Colonic mucosa (tissue), 4 donors: ENCODE measurements at regions not wholly inside any gene's neighbourhood (a gene's known extent, or its start where the extent isn't known, plus 50 kb on each side); places are given as distances from the start of the nearest gene placed in this dataset.

ENCODE experiments used
- DNase-seq: peaks from one replicate; pipeline ENCODE4 v3.0.0-alpha.2; 2020
- H3K27ac ChIP-seq: fragments of 200-600 bp; one replicate; pipeline ENCODE4 v1.8.0; 2021
- H3K27me3 ChIP-seq: fragments of 200-600 bp; one replicate; pipeline ENCODE4 v1.8.0; 2021
- H3K36me3 ChIP-seq: fragments of 200-600 bp; one replicate; pipeline ENCODE4 v1.8.0; 2021
- H3K4me1 ChIP-seq: fragments of 200-600 bp; one replicate; pipeline ENCODE4 v1.8.0; 2021; ENCODE audit warnings: mild to moderate bottlenecking
- H3K4me3 ChIP-seq: fragments of 200-600 bp; one replicate; pipeline ENCODE4 v1.8.0; 2021
- H3K9ac ChIP-seq, 2 donors: one replicate each; pipeline ENCODE4 v1.7.0; 2013; ENCODE audit warnings: control low read depth in 2 of 2, low read depth in 2 of 2, low read length in 2 of 2
- H3K9me3 ChIP-seq: fragments of 200-600 bp; one replicate; pipeline ENCODE4 v1.8.0; 2021
- intact Hi-C: fragments of 100-400 bp; cut with DNase I; formaldehyde crosslinking; loops from one replicate; pipeline ENCODE4 v1.14.1; 2022
- TF ChIP-seq, protein P1 (sequence below): fragments of 200-600 bp; IDR thresholded peaks from one replicate; pipeline ENCODE4 v1.8.0; 2022; ENCODE audit warnings: antibody characterized with exemption, mild to moderate bottlenecking
- donor health status: healthy.
- donor health status: DM: no; HTN: no; CAD: no.
- donor health status: DM: no; HTN: no; CAD: no.

DNA sequence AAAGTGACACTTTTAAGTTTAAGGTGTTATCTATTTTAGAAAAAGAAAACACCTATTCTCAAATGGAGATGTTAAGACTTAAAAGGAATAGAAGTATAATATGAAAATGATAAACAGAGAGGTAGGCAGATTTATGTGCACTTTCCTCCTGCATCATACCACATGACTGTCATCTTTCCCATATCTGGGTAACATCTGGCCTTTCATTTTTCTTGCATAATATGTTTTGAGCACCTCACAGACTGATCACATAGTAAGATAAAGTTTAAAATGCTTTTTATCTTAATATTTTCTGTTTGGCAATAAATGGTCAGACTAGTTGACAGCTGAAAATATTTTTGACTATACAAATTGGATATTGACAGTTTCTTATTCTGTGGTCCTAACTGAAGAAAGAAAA is 1852.1 kb upstream of the PIK3C3 start:
- TF ChIP-seq, protein P1, sequence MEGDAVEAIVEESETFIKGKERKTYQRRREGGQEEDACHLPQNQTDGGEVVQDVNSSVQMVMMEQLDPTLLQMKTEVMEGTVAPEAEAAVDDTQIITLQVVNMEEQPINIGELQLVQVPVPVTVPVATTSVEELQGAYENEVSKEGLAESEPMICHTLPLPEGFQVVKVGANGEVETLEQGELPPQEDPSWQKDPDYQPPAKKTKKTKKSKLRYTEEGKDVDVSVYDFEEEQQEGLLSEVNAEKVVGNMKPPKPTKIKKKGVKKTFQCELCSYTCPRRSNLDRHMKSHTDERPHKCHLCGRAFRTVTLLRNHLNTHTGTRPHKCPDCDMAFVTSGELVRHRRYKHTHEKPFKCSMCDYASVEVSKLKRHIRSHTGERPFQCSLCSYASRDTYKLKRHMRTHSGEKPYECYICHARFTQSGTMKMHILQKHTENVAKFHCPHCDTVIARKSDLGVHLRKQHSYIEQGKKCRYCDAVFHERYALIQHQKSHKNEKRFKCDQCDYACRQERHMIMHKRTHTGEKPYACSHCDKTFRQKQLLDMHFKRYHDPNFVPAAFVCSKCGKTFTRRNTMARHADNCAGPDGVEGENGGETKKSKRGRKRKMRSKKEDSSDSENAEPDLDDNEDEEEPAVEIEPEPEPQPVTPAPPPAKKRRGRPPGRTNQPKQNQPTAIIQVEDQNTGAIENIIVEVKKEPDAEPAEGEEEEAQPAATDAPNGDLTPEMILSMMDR = no peak
- no peak overlapping the region for H3K4me3 ChIP-seq
- H3K4me1 ChIP-seq = no peaks in the 10 kb centered on the region
- no peaks in the 10 kb centered on the region for H3K36me3 ChIP-seq
- H3K9ac ChIP-seq = no peak overlapping the region
- DNase-seq = no peak
- H3K9me3 ChIP-seq = no peaks in the 10 kb centered on the region
- no peaks in the 10 kb centered on the region for H3K27me3 ChIP-seq
- H3K27ac ChIP-seq = no peak overlapping the region
- intact Hi-C loops = no loop called here

DNA sequence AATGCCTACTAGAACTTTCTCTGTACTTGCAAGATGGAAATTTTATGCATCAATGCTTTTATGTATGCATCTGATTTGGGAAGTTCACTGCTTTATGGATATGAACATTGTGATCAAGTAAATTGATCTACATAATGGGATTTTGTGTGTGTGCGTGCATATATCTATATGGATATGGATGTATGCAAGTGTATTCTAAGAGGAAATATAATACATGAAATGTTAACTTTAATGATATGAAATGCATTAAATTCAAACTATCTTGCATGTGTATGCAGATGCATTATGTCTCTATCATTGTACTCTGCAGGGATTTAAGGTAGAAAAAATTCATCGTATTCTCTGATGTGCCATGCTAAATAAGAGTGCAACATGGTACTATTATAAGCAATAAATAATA is 1855.4 kb upstream of the PIK3C3 start:
- no peak overlapping the region for H3K4me3 ChIP-seq
- TF ChIP-seq, protein P1 = no peak
- H3K27ac ChIP-seq = no peak overlapping the region
- H3K36me3 ChIP-seq = no peaks in the 10 kb centered on the region
- H3K9ac ChIP-seq = no peak overlapping the region
- H3K27me3 ChIP-seq = no peaks in the 10 kb centered on the region
- DNase-seq = no peak
- intact Hi-C loops = no loop called here
- H3K9me3 ChIP-seq = no peaks in the 10 kb centered on the region
- no peaks in the 10 kb centered on the region for H3K4me1 ChIP-seq

DNA sequence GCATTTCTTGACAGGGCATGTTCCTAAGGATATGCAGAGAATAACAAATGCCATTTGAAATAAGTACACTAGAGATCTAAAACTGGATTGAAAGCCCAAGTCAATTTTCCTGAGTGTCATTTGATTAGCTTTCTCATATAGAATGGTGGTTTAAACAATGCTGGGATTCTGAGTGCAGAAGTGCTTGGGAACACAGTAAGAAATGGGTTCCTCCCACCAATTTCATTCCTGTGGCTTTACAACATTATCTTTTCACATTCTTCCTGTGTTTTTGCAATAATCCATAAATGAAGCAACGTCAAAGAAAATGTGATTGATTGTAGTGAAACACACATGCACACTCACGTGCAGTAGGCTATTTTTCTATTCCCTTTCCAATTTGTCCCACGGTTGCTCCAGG is 1858.4 kb upstream of the PIK3C3 start:
- TF ChIP-seq, protein P1 = no peak
- no peak overlapping the region for H3K27ac ChIP-seq
- H3K9me3 ChIP-seq = no peaks in the 10 kb centered on the region
- no peak overlapping the region for H3K4me3 ChIP-seq
- no peaks in the 10 kb centered on the region for H3K27me3 ChIP-seq
- H3K4me1 ChIP-seq = no peaks in the 10 kb centered on the region
- intact Hi-C loops = no loop called here
- no peak overlapping the region for H3K9ac ChIP-seq
- no peak for DNase-seq
- no peaks in the 10 kb centered on the region for H3K36me3 ChIP-seq

DNA sequence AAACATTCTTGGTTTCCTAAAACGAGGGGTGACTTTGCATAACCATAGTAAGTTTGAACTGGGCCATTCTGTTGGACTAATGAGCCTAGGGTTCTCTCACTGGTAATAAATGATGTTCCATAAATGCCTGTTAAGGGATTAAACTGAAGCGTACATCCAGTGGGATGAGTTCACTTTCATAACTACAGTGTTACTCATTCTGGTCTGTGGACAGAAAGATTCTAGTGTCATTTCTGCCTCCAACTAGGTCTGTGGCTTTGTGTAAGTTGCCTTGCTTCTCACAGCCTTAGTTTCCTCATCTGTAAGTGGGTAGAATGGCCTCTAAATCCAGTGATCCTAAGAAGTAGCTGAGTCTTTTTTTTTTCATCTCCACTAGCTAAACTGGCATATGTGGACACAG is 1860.6 kb upstream of the PIK3C3 start:
- Histone ChIP-seq H3K4me3 (no peak overlapping the region), H3K9me3 (no peaks in the 10 kb centered on the region), H3K27ac (no peak overlapping the region), H3K36me3 (no peaks in the 10 kb centered on the region), H3K9ac (no peak overlapping the region), H3K27me3 (no peaks in the 10 kb centered on the region), H3K4me1 (no peaks in the 10 kb centered on the region)
- no peak for DNase-seq
- TF ChIP-seq, protein P1 = no peak
- intact Hi-C loops = no loop called here

DNA sequence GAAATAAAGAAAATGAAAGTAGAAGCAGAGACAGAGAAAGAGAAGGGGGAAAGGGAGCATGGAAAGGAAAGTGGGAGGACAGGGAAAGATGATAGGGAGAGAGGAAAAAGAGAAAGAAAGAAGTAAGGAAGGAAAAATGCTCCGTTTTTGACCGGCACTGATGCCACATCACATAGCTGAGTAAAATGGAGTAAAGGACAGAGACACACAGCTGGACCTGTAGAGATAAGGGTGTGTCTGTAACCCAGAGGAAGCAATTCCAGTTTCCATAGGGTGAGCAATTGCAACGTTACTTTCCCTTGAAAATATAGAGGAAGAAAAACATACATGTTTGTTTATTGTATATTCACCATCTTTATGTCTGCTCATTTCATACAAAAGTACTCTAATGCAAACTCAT is 1866.9 kb upstream of the PIK3C3 start:
- H3K36me3 ChIP-seq = no peaks in the 10 kb centered on the region
- no peaks in the 10 kb centered on the region for H3K4me1 ChIP-seq
- no peaks in the 10 kb centered on the region for H3K9me3 ChIP-seq
- intact Hi-C loops = no loop called here
- no peak overlapping the region for H3K4me3 ChIP-seq
- TF ChIP-seq, protein P1 = no peak
- H3K27me3 ChIP-seq = no peaks in the 10 kb centered on the region
- H3K9ac ChIP-seq = no peak overlapping the region
- no peak for DNase-seq
- no peak overlapping the region for H3K27ac ChIP-seq

DNA sequence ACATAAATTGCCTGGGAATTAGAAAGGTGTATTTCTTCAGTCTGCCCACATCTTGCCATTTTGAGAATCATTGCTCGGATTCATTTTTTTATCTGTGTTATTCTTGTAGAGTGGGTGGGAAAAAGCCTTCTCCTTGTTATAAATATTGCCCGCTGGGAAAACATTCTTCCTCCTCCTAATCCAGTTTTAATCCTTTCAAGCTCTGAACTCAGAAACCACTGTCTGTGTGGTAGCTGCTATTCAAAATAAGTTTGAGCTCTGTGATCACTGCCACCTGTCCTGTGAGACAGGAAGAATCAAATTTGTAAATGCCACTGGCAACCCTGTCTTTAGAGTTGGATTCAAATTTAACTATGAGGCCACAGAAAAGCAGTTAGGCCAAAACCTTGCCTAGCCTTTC is 1875.2 kb upstream of the PIK3C3 start:
- DNase-seq = no peak
- TF ChIP-seq, protein P1 = no peak
- no peaks in the 10 kb centered on the region for H3K4me1 ChIP-seq
- H3K9me3 ChIP-seq = no peaks in the 10 kb centered on the region
- H3K36me3 ChIP-seq = no peaks in the 10 kb centered on the region
- no peak overlapping the region for H3K4me3 ChIP-seq
- intact Hi-C loops = no loop called here
- H3K27me3 ChIP-seq = no peaks in the 10 kb centered on the region
- no peak overlapping the region for H3K27ac ChIP-seq
- no peak overlapping the region for H3K9ac ChIP-seq
